ENCODE measurements at regions not wholly inside any gene's neighbourhood (a gene's known extent, or its start where the extent isn't known, plus 50 kb on each side); places are given as distances from the start of the nearest gene placed in this dataset.

DNA sequence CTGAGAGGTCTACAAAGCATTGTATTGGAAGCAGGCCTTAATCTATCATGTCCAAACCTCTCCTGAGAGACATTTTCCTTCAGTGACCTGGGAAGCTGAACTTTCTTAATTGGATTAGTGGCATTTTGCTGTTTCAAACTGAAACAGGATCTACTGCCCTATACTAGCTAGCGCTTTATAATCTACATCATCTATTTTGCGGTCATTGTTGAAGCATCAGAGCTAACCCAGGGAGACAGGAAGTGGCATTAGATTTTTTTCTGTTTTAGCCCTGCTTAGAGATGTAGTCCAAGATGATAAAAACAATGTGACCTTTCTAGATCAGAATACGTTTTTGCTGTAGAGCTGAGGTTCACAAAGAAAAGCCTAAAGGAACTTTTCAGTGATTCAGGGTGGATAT lies 147.4 kb upstream of the AGR3 start:
- no peaks in the 10 kb centered on the region for H3K27me3 Mint-ChIP-seq (ENCODE audit: unreplicated experiment)
- TF ChIP-seq CTCF (IDR thresholded peaks at IDR 0.05; ENCODE audit: unreplicated experiment), result no peak
- no peak for DNase-seq (ENCODE audit: low spot score)
- no peaks in the 10 kb centered on the region for H3K36me3 Mint-ChIP-seq (ENCODE audit: low read depth, unreplicated experiment)
- H3K4me3 Mint-ChIP-seq (ENCODE audit: unreplicated experiment), result no peak overlapping the region
- H3K4me1 Mint-ChIP-seq (ENCODE audit: unreplicated experiment), result peaks cover 20% of the 10 kb centered on the region
- no peaks in the 10 kb centered on the region for H3K9me3 Mint-ChIP-seq (ENCODE audit: unreplicated experiment)
- no peak overlapping the region for H3K27ac Mint-ChIP-seq (ENCODE audit: unreplicated experiment)

- Mint-ChIP-seq H3K4me1 (ENCODE audit: unreplicated experiment) (peaks cover 24% of the 10 kb centered on the region), H3K27ac (ENCODE audit: unreplicated experiment) (peak overlapping the region; percentile 94), H3K4me3 (ENCODE audit: unreplicated experiment) (no peak overlapping the region), H3K9me3 (ENCODE audit: unreplicated experiment) (no peaks in the 10 kb centered on the region), H3K36me3 (ENCODE audit: low read depth, unreplicated experiment) (no peaks in the 10 kb centered on the region), H3K27me3 (ENCODE audit: unreplicated experiment) (no peaks in the 10 kb centered on the region)
- TF ChIP-seq CTCF (IDR thresholded peaks at IDR 0.05; ENCODE audit: unreplicated experiment), result no peak
- DNase-seq (ENCODE audit: low spot score), result no peak
Observed at GRCh38 chr7:17030559-17030958, 148.8 kb upstream of the AGR3 start.

DNA sequence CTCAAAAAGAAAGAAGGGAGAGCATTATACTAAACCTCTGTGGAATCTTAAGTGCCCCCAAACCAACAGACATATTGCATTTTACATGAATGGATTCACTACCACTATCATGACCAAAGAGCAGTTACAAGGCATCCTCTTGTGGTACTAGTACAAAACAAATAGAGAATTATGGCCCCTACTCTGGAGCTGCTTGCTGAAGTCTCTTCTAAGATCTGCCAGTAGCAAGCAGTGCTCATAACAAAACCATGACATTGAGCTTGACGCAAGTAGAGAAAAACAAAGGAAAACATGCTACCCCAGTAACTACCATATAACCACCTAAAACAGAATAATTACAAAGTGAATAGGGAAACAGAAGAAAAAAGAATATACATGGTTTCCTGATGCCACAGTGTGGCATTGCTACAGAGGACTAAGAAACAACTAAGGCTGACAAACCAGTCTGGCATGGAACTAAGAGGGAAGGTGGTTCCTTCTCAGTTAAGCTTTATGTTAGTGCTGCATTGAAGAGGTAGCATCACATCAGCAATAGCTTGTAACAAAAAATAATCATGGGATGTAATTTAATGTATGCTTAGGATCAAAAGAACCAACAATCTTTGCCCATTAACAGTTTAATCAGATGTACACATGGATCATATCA lies 150.2 kb upstream of the AGR3 start:
- H3K27ac Mint-ChIP-seq (ENCODE audit: unreplicated experiment), result no peak overlapping the region
- H3K27me3 Mint-ChIP-seq (ENCODE audit: unreplicated experiment), result no peaks in the 10 kb centered on the region
- TF ChIP-seq CTCF (IDR thresholded peaks at IDR 0.05; ENCODE audit: unreplicated experiment), result no peak
- DNase-seq (ENCODE audit: low spot score), result no peak
- no peaks in the 10 kb centered on the region for H3K36me3 Mint-ChIP-seq (ENCODE audit: low read depth, unreplicated experiment)
- no peak overlapping the region for H3K4me3 Mint-ChIP-seq (ENCODE audit: unreplicated experiment)
- no peaks in the 10 kb centered on the region for H3K9me3 Mint-ChIP-seq (ENCODE audit: unreplicated experiment)
- H3K4me1 Mint-ChIP-seq (ENCODE audit: unreplicated experiment), result peaks cover 24% of the 10 kb centered on the region

- Mint-ChIP-seq H3K36me3 (ENCODE audit: low read depth, unreplicated experiment) (no peaks in the 10 kb centered on the region), H3K4me3 (ENCODE audit: unreplicated experiment) (no peak overlapping the region), H3K27me3 (ENCODE audit: unreplicated experiment) (no peaks in the 10 kb centered on the region), H3K4me1 (ENCODE audit: unreplicated experiment) (peaks cover 24% of the 10 kb centered on the region), H3K27ac (ENCODE audit: unreplicated experiment) (no peak overlapping the region), H3K9me3 (ENCODE audit: unreplicated experiment) (no peaks in the 10 kb centered on the region)
- TF ChIP-seq CTCF (IDR thresholded peaks at IDR 0.05; ENCODE audit: unreplicated experiment), result no peak
- DNase-seq (ENCODE audit: low spot score), result no peak
Observed at GRCh38 chr7:17033245-17033644, 151.5 kb upstream of the AGR3 start.

GRCh38 chr7:17036584-17036983 lies 154.8 kb upstream of the AGR3 start:
- peaks cover 27% of the 10 kb centered on the region for H3K4me1 Mint-ChIP-seq (ENCODE audit: unreplicated experiment)
- no peak for TF ChIP-seq CTCF (IDR thresholded peaks at IDR 0.05; ENCODE audit: unreplicated experiment)
- no peaks in the 10 kb centered on the region for H3K27me3 Mint-ChIP-seq (ENCODE audit: unreplicated experiment)
- H3K4me3 Mint-ChIP-seq (ENCODE audit: unreplicated experiment), result no peak overlapping the region
- H3K9me3 Mint-ChIP-seq (ENCODE audit: unreplicated experiment), result no peaks in the 10 kb centered on the region
- H3K27ac Mint-ChIP-seq (ENCODE audit: unreplicated experiment), result no peak overlapping the region
- H3K36me3 Mint-ChIP-seq (ENCODE audit: low read depth, unreplicated experiment), result no peaks in the 10 kb centered on the region
- DNase-seq (ENCODE audit: low spot score), result no peak
